ENCODE measurements at regions not wholly inside any gene's neighbourhood (a gene's known extent, or its start where the extent isn't known, plus 50 kb on each side); places are given as distances from the start of the nearest gene placed in this dataset.

DNA sequence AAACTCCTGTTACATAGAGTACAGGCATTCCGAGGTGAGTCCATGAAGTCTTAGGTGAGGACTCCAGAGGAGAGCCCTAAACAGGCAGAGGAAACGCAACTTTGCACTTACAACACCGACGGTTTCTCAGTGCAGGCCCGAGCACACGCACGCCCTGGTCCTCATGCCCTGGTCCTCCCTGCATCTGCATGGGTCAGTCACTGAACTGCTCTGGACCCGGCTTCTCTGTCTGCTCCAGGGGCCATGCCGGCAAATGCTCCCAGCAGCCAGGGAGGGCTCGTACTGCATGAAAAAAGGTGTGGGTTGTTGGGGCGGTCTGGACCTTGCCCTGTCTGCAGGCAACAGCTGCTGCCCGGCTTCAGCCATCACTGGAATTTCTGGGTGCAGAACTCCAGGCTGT, 317.3 kb upstream of the SHH start:
- TF ChIP-seq POLR2AphosphoS5 (IDR thresholded peaks at IDR 0.05) = no peak
- no peak overlapping the region for H3K4me3 ChIP-seq
- no peak overlapping the region for H3K27ac ChIP-seq
- no peaks in the 10 kb centered on the region for H3K4me1 ChIP-seq
- H3K9me3 ChIP-seq = peaks cover 0 to 6% (median 0%) of the 10 kb centered on the region in 3 donors
- 60 to 76% methylated on average over 1 to 4 of the region's 12 CpGs for WGBS, 2 donors (ENCODE audit: low coverage in 1 of 2)
- H3K27me3 ChIP-seq = no peaks in the 10 kb centered on the region
- no peaks in the 10 kb centered on the region for H3K36me3 ChIP-seq
- ATAC-seq = no peak

- WGBS, 2 donors (ENCODE audit: low coverage in 1 of 2) = 82 to 83% methylated on average over 9 to 10 of the region's 10 CpGs
- Histone ChIP-seq H3K4me3 (no peak overlapping the region), H3K27me3 (no peaks in the 10 kb centered on the region), H3K4me1 (no peaks in the 10 kb centered on the region), H3K9me3 (peaks cover 0 to 4% (median 0%) of the 10 kb centered on the region in 3 donors), H3K27ac (no peak overlapping the region), H3K36me3 (no peaks in the 10 kb centered on the region)
- no peak for TF ChIP-seq EP300 (IDR thresholded peaks at IDR 0.05)
- no peak for TF ChIP-seq POLR2A (IDR thresholded peaks at IDR 0.05)
- no peak for TF ChIP-seq POLR2AphosphoS5 (IDR thresholded peaks at IDR 0.05)
- TF ChIP-seq CTCF (IDR thresholded peaks at IDR 0.05) = no peak
- no peak for ATAC-seq
Observed at GRCh38 chr7:156128496-156128895, 316.2 kb upstream of the SHH start.

DNA sequence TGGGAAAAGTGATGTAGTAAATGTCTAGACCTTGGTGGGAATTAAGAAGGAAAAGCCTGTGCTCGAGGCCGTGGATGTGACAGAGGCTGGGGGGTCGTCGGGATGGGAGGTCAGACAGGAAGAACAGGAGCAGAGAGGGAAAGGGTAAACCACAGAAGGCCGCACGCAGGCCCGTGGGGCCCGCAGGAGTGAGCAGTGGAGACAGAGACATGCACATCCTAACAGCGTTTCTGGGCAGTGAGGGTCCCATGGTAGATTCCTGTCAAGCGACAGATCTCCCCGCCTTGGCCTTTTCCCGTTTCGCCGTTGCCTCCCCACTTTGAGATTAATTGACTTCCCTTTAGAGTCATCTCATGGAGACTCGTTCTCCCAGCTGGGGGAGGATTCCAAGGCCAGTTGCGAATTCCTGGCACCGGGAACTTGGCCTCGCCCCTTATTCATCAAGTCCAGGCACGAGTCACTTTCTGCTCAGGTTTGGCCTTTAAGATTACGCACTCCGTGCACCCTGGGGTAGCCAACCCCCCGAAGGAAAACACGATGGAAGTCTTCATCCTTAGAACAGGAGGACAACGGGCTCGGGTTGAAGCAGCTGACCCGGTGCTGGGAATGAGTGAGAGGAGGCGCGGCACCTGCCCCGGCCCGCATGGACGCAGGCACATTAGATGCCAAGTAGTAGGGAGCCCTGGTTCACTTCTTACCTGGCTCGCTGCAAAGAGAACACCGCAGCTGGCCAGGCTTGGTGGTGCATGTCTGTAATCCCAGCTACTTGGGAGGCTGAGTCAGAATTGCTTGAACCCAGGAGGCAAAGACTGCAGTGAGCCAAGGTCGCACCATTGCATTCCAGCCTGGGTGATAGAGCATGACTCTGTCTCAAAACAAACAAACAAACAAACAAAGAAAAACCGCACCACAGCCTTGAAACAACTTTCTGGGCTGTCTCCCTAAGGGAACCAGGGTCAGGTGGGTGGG, 315.2 kb upstream of the SHH start:
- Histone ChIP-seq H3K4me1 (no peaks in the 10 kb centered on the region), H3K36me3 (no peaks in the 10 kb centered on the region), H3K9me3 (no peaks in the 10 kb centered on the region), H3K27ac (no peak overlapping the region), H3K4me3 (no peak overlapping the region), H3K27me3 (no peaks in the 10 kb centered on the region)
- TF ChIP-seq POLR2AphosphoS5 (IDR thresholded peaks at IDR 0.05) (no peak), CTCF (IDR thresholded peaks at IDR 0.05) (no peak), EP300 (IDR thresholded peaks at IDR 0.05) (no peak), POLR2A (IDR thresholded peaks at IDR 0.05) (no peak)
- no peak for ATAC-seq
- 76 to 79% methylated on average over 4 to 16 of the region's 35 CpGs for WGBS, 2 donors (ENCODE audit: low coverage in 1 of 2)

DNA sequence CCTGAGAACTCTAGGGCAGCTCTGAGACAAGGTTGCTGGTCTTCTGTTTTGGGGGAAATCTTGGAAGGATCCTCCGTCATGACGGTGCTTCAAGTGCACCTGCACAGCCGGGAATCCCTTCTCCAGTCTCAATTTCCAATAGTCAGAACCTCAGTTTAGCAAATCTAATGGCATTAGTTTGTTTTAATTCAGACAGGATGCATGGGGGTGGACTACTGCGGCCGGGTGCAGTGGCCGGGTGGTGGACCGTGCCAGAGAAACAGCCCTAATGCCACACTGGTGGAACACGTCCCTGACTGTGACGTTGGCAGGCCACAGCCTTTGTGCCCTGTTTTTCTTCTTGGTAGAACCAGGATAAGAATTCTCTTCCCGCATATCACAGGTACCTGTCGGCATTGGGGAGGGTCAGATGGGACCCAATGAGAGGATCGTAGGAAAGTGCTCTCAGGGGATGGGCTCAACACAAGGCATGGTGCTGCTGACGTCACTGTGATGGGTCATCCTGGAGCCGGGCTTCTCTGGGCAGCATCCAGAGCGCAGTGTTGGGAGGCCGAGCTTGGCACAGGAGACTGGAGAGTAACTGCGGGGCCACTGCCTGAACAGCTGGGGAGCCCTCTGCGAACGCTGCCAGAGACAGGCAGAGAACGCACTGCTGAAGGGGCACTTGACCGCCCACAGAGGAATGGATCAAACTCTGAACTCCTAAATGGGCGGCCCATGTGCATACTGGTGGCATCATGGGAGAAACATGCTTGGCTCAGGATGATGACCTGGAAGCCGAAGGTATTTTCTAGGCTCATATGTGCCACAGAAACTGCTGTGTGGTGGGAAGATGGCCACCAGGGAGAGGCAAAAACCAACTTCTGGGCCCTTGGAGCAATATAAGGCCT, 313.8 kb upstream of the SHH start:
- WGBS, 2 donors (ENCODE audit: low coverage in 1 of 2) = 86 to 94% methylated on average over 5 to 11 of the region's 23 CpGs
- Histone ChIP-seq H3K4me3 (no peak overlapping the region), H3K9me3 (no peaks in the 10 kb centered on the region), H3K27me3 (peaks cover 12% of the 10 kb centered on the region), H3K36me3 (no peaks in the 10 kb centered on the region), H3K27ac (no peak overlapping the region), H3K4me1 (no peaks in the 10 kb centered on the region)
- TF ChIP-seq CTCF (IDR thresholded peaks at IDR 0.05) = no peak
- no peak for TF ChIP-seq POLR2AphosphoS5 (IDR thresholded peaks at IDR 0.05)
- no peak for TF ChIP-seq POLR2A (IDR thresholded peaks at IDR 0.05)
- TF ChIP-seq EP300 (IDR thresholded peaks at IDR 0.05) = no peak
- ATAC-seq = no peak

GRCh38 chr7:156124356-156124755, 312.1 kb upstream of the SHH start:
- Histone ChIP-seq H3K27ac (no peak overlapping the region), H3K36me3 (no peaks in the 10 kb centered on the region), H3K9me3 (no peaks in the 10 kb centered on the region), H3K4me1 (no peaks in the 10 kb centered on the region), H3K27me3 (peaks cover 17% of the 10 kb centered on the region), H3K4me3 (no peak overlapping the region)
- no peak for TF ChIP-seq POLR2AphosphoS5 (IDR thresholded peaks at IDR 0.05)
- no peak for TF ChIP-seq POLR2A (IDR thresholded peaks at IDR 0.05)
- TF ChIP-seq CTCF (IDR thresholded peaks at IDR 0.05) = no peak
- TF ChIP-seq EP300 (IDR thresholded peaks at IDR 0.05) = no peak
- ATAC-seq = no peak
- WGBS, 2 donors (ENCODE audit: low coverage in 1 of 2) = 79 to 93% methylated on average over 3 to 9 of the region's 18 CpGs
